B cell (primary cell): ENCODE measurements at regions not wholly inside any gene's neighbourhood (a gene's known extent, or its start where the extent isn't known, plus 50 kb on each side); places are given as distances from the start of the nearest gene placed in this dataset.

Experiments used
- ATAC-seq: fragments of 200-7000 bp; cut with Tn5 transposase; one replicate; pipeline ENCODE4 v1.10.0; 2021; ENCODE audit warnings: low read depth, mild to moderate bottlenecking, moderate number of reproducible peaks, moderate library complexity
- CTCF ChIA-PET: fragments of 350-600 bp; sonication (Branson Sonifier 250); formaldehyde crosslinking; loops from one replicate; lab custom pipeline; 2021; ENCODE audit warnings: antibody characterized with exemption, inconsistent platforms; lab: Charles Lee
- POLR2A ChIA-PET: fragments of 350-600 bp; sonication (Branson Sonifier 250); formaldehyde crosslinking; loops from one replicate; lab custom pipeline; 2021; ENCODE audit warnings: antibody characterized with exemption; lab: Charles Lee
- DNase-seq: peaks from one replicate; pipeline ENCODE4 v3.0.0; 2013
- H2AFZ ChIP-seq: 2 replicates; pipeline ENCODE4 v1.6.1; 2012; ENCODE audit warnings: mild to moderate bottlenecking, low read depth, low read length; ENCODE audit not compliant: insufficient read depth, poor library complexity, severe bottlenecking
- H3K27ac ChIP-seq, 2 donors: 1 replicate in 1 of 2; 2 replicates in 1 of 2; pipeline ENCODE4 v1.5.1; 2012 to 2013; ENCODE audit warnings: low read length in 2 of 2, mild to moderate bottlenecking in 2 of 2, moderate library complexity in 1 of 2
- H3K27me3 ChIP-seq, 4 experiments: fragments of 200-600 bp in 1 of 4; sonication (generic) in 1 of 4; replicated peaks in 1 of 4; 1 replicate in 2 of 4; 2 replicates in 2 of 4; pipeline versions ENCODE4 v1.6.1 to v1.7.0; 2013 to 2016; ENCODE audit warnings: low read length in 3 of 4, mild to moderate bottlenecking in 2 of 4, mixed read lengths in 1 of 4, moderate library complexity in 1 of 4; ENCODE audit not compliant: insufficient read depth in 4 of 4, control insufficient read depth in 3 of 4; ENCODE audit errors: control extremely low read depth in 1 of 4
- H3K36me3 ChIP-seq, 2 experiments: replicated peaks in 1 of 2; 1 replicate in 1 of 2; 2 replicates in 1 of 2; pipeline versions ENCODE4 v1.6.1 to v1.7.1; 2013; ENCODE audit warnings: low read length in 1 of 2; ENCODE audit not compliant: insufficient read depth in 2 of 2, control insufficient read depth in 1 of 2; ENCODE audit errors: control extremely low read depth in 1 of 2, extremely low read depth in 1 of 2
- H3K4me1 ChIP-seq, 2 donors: fragments of 200-600 bp in 1 of 2; sonication (generic) in 1 of 2; 1 replicate in 1 of 2; 2 replicates in 1 of 2; pipeline versions ENCODE4 v1.5.1 to v1.6.1; 2013 to 2017; ENCODE audit warnings: low read length in 2 of 2; ENCODE audit not compliant: control insufficient read depth in 2 of 2, insufficient read depth in 2 of 2
- H3K4me2 ChIP-seq: replicated peaks from 2 replicates; pipeline ENCODE3; 2012; ENCODE audit warnings: mild to moderate bottlenecking, low read depth, low read length; ENCODE audit not compliant: poor library complexity, severe bottlenecking
- H3K4me3 ChIP-seq, 5 experiments: fragments of 200-600 bp in 1 of 5; sonication (generic) in 1 of 5; 1 replicate in 3 of 5; 2 replicates in 2 of 5; pipeline versions ENCODE4 v1.5.1 to v1.7.0; 2011 to 2016; ENCODE audit warnings: low read length in 4 of 5, mild to moderate bottlenecking in 4 of 5, low read depth in 2 of 5, control low read depth in 1 of 5, moderate library complexity in 1 of 5; ENCODE audit not compliant: insufficient read depth in 1 of 5; ENCODE audit errors: control extremely low read depth in 1 of 5, extremely low read depth in 1 of 5
- H3K79me2 ChIP-seq: fragments of 200-600 bp; sonication (generic); one replicate; pipeline ENCODE4 v1.6.0; 2016; ENCODE audit warnings: low read length; ENCODE audit not compliant: control insufficient read depth, insufficient read depth
- H3K9ac ChIP-seq: fragments of 200-600 bp; sonication (generic); 2 replicates; pipeline ENCODE4 v1.6.1; 2017; ENCODE audit warnings: mild to moderate bottlenecking, low read length, moderate library complexity
- H3K9me3 ChIP-seq, 3 donors: one replicate each; pipeline versions ENCODE4 v1.6.1 to v1.7.1; 2013; ENCODE audit warnings: low read length in 2 of 3; ENCODE audit not compliant: control insufficient read depth in 2 of 3, insufficient read depth in 1 of 3; ENCODE audit errors: control extremely low read depth in 1 of 3
- H4K20me1 ChIP-seq: 2 replicates; pipeline ENCODE4 v1.6.0; 2012; ENCODE audit warnings: mild to moderate bottlenecking, low read length; ENCODE audit not compliant: insufficient read depth, control insufficient read depth, poor library complexity, severe bottlenecking
- H3K27ac Mint-ChIP-seq: one replicate; pipeline ENCODE4 v1.8.0; 2021; ENCODE audit warnings: mixed read lengths
- H3K27me3 Mint-ChIP-seq: one replicate; pipeline ENCODE4 v1.8.0; 2021; ENCODE audit warnings: mixed read lengths
- H3K4me1 Mint-ChIP-seq: one replicate; pipeline ENCODE4 v1.8.0; 2021; ENCODE audit warnings: mixed read lengths
- H3K4me3 Mint-ChIP-seq: one replicate; pipeline ENCODE4 v1.8.0; 2021; ENCODE audit warnings: mixed read lengths
- H3K9me3 Mint-ChIP-seq: one replicate; pipeline ENCODE4 v1.8.0; 2022; ENCODE audit warnings: mixed read lengths; ENCODE audit not compliant: insufficient read depth
- CTCF ChIP-seq: fragments of 200-600 bp; IDR thresholded peaks from one replicate; pipeline ENCODE4 v1.8.0; 2022; ENCODE audit warnings: antibody characterized with exemption, mild to moderate bottlenecking
- EZH2 ChIP-seq: IDR thresholded peaks from 2 replicates; pipeline ENCODE4 v1.6.1; 2012; ENCODE audit warnings: borderline replicate concordance, low read depth, mild to moderate bottlenecking, moderate library complexity, low read length; ENCODE audit not compliant: insufficient read depth, poor library complexity, severe bottlenecking
- WGBS: methylation state at CpG from one replicate; pipeline ENCODE4 v1.1.5; 2013; ENCODE audit warnings: missing lambda C conversion rate; ENCODE audit not compliant: insufficient coverage; 5-methylcytosine and 5-hydroxymethylcytosine counted together
- intact Hi-C: fragments of 100-400 bp; cut with micrococcal nuclease; formaldehyde crosslinking; loops from one replicate; pipeline ENCODE4 v1.10.0; 2022

GRCh38 chr17:77439189-77440018, 298.6 kb downstream of the SEC14L1 start:
- CTCF ChIA-PET: interaction anchor here (1.8 to 27.0 kb wide), 5 partner anchors 11 to 107 kb away, joined by 5 to 699 read pairs (median 48); no protein-coding TSS in a partner anchor
- TF ChIP-seq CTCF (no peak), EZH2 (no peak)
- POLR2A ChIA-PET: interaction anchor here (1.4 to 10.8 kb wide), 9 partner anchors 10 to 53 kb away, joined by 3 to 147 read pairs (median 16); no protein-coding TSS in a partner anchor
- no peak for ATAC-seq
- WGBS: 27% methylated on average over 15 of the region's 15 CpGs
- Mint-ChIP-seq H3K4me3 (peak overlapping the region; percentile 69), H3K27me3 (no peaks in the 10 kb centered on the region), H3K27ac (peak overlapping the region; percentile 98), H3K9me3 (no peaks in the 10 kb centered on the region), H3K4me1 (peaks cover 92% of the 10 kb centered on the region)
- H4K20me1 ChIP-seq: no peaks in the 10 kb centered on the region
- H3K4me2 ChIP-seq: peak overlapping the region; percentile 64
- peaks cover 0 to 3% of the 10 kb centered on the region in 2 experiments for H3K36me3 ChIP-seq
- H3K9me3 ChIP-seq: no peaks in the 10 kb centered on the region
- peak overlapping the region; percentile 96 to 97 for H3K27ac ChIP-seq
- H3K9ac ChIP-seq: peak overlapping the region; percentile 6
- intact Hi-C loops: loop anchor here (10.0 kb wide), 1 partner anchor 295 kb away; the partner anchor contains the start of gene SEC14L1
- peaks cover 98 to 100% of the 10 kb centered on the region in 2 donors for H3K4me1 ChIP-seq
- no peak overlapping the region for H2AFZ ChIP-seq
- peak; percentile 39 for DNase-seq
- no peak overlapping the region for H3K4me3 ChIP-seq
- H3K27me3 ChIP-seq: no peaks in the 10 kb centered on the region
- peaks cover 69% of the 10 kb centered on the region for H3K79me2 ChIP-seq
